HepG2 (cell line): ENCODE measurements at regions not wholly inside any gene's neighbourhood (a gene's known extent, or its start where the extent isn't known, plus 50 kb on each side); places are given as distances from the start of the nearest gene placed in this dataset.

Source experiments
- ATAC-seq: fragments of 200-7000 bp; cut with Tn5 transposase; 3 replicates; pipeline ENCODE4 v1.9.1; 2020; ENCODE audit warnings: mild to moderate bottlenecking, moderate library complexity
- BruUV-seq: library from RNA; stranded (reverse); fragments of 400-500 nt; replicated peaks from 2 replicates; lab custom pipeline; 2021; lab: Mats Ljungman, UMichigan
- CTCF ChIA-PET: fragments of 300-600 bp; formaldehyde crosslinking; extraction: SDS; loops from one replicate; lab custom pipeline; 2021; ENCODE audit warnings: low total read pairs, inconsistent platforms, low intra/inter-chr PET ratio; lab: Yijun Ruan, JAX
- POLR2A ChIA-PET: fragments of 350-600 bp; sonication (Branson Sonifier 250); formaldehyde crosslinking; loops from one replicate; lab custom pipeline; 2020; ENCODE audit warnings: antibody characterized with exemption, inconsistent platforms; lab: Yijun Ruan, JAX
- DNase-seq: peaks from one replicate; pipeline ENCODE4 v3.0.0-alpha.2; 2015; ENCODE audit warnings: low spot score
- FAIRE-seq: peaks from 3 replicates; lab custom pipeline; 2011; peaks lifted over from hg19 to GRCh38; lab: Jason Lieb, UNC
- H2AFZ ChIP-seq: one replicate; pipeline ENCODE4 v1.6.1; 2011; ENCODE audit warnings: low read length, inconsistent platforms
- H3K27ac ChIP-seq: fragments of 300-600 bp; 3 replicates; pipeline ENCODE4 v1.8.0; 2011; ENCODE audit warnings: mixed run types, mild to moderate bottlenecking, mixed read lengths, low read length, inconsistent platforms; ENCODE audit not compliant: insufficient read depth; ENCODE audit errors: extremely low read length
- H3K27me3 ChIP-seq, 2 experiments: fragments of 200-600 bp in 1 of 2; 2 replicates in 1 of 2; 3 replicates in 1 of 2; pipeline versions ENCODE4 v1.6.0 to v1.8.0; 2011; ENCODE audit warnings: low read length in 2 of 2, mild to moderate bottlenecking in 2 of 2, moderate library complexity in 2 of 2, inconsistent platforms in 1 of 2; ENCODE audit not compliant: insufficient read depth in 2 of 2, control insufficient read depth in 1 of 2
- H3K36me3 ChIP-seq, 2 experiments: fragments of 200-600 bp in 1 of 2; replicated peaks in 1 of 2; 2 replicates in 1 of 2; 3 replicates in 1 of 2; pipeline versions ENCODE4 v1.5.1 to v1.8.0; 2011; ENCODE audit warnings: low read length in 2 of 2, inconsistent platforms in 1 of 2; ENCODE audit not compliant: insufficient read depth in 2 of 2, control insufficient read depth in 1 of 2
- H3K4me1 ChIP-seq: 2 replicates; pipeline ENCODE4 v1.5.1; 2012; ENCODE audit warnings: low read length, inconsistent platforms; ENCODE audit not compliant: insufficient read depth
- H3K4me2 ChIP-seq: 2 replicates; pipeline ENCODE4 v1.6.0; 2011; ENCODE audit warnings: low read depth, low read length, inconsistent platforms
- H3K4me3 ChIP-seq, 3 experiments: fragments of 200-600 bp in 1 of 3; sonication (generic), shearing (Covaris generic) in 1 of 3; replicated peaks in 1 of 3; 2 replicates each; pipeline ENCODE4 v1.5.1; 2011 to 2016; ENCODE audit warnings: low read length in 3 of 3, inconsistent platforms in 2 of 3, low read depth in 2 of 3, mild to moderate bottlenecking in 2 of 3, control low read depth in 1 of 3, mixed read lengths in 1 of 3; ENCODE audit not compliant: insufficient read depth in 1 of 3
- H3K79me2 ChIP-seq: one replicate; pipeline ENCODE4 v1.6.1; 2011; ENCODE audit warnings: low read length, inconsistent platforms; ENCODE audit not compliant: insufficient read depth
- H3K9ac ChIP-seq: 2 replicates; pipeline ENCODE4 v1.6.0; 2011; ENCODE audit warnings: mild to moderate bottlenecking, low read depth, low read length, inconsistent platforms; ENCODE audit not compliant: insufficient read depth
- H3K9me3 ChIP-seq: 2 replicates; pipeline ENCODE4 v1.5.1; 2012; ENCODE audit warnings: mild to moderate bottlenecking, low read length
- H4K20me1 ChIP-seq: 2 replicates; pipeline ENCODE4 v1.6.0; 2011; ENCODE audit warnings: inconsistent platforms, mild to moderate bottlenecking, low read length, moderate library complexity; ENCODE audit not compliant: insufficient read depth
- HBP1 ChIP-seq: IDR thresholded peaks from 2 replicates; pipeline ENCODE4 v1.6.1; 2016; ENCODE audit warnings: low read depth, control low read depth
- MAFF ChIP-seq: IDR thresholded peaks from 2 replicates; pipeline ENCODE4 v1.6.1; 2011; ENCODE audit warnings: low read depth, low read length, improper control_type of control experiment
- MAFK ChIP-seq, 2 experiments: IDR thresholded peaks in 1 of 2; conservative IDR thresholded peaks in 1 of 2; 2 replicates each; pipeline ENCODE4 v1.6.1; 2011; ENCODE audit warnings: improper control_type of control experiment in 2 of 2, low read length in 2 of 2
- PTBP1 ChIP-seq: fragments of 200-400 bp; formaldehyde crosslinking; IDR thresholded peaks from 2 replicates; pipeline ENCODE4 v1.6.1; 2018; ENCODE audit warnings: low read length, low read depth; ENCODE audit not compliant: poor library complexity, severe bottlenecking
- SNRNP70 ChIP-seq: fragments of 200-400 bp; formaldehyde crosslinking; IDR thresholded peaks from 2 replicates; pipeline ENCODE4 v1.6.1; 2017; ENCODE audit warnings: mild to moderate bottlenecking, low read depth, low read length, moderate library complexity
- ZNF331 ChIP-seq: sonication (generic); formaldehyde crosslinking; IDR thresholded peaks from 2 replicates; pipeline ENCODE4 v1.4.0; 2020; ENCODE audit warnings: missing genetic modification reagents
- ZNF33A ChIP-seq: sonication (generic); formaldehyde crosslinking; IDR thresholded peaks from 2 replicates; pipeline ENCODE4 v1.5.1; 2020; ENCODE audit warnings: missing genetic modification reagents, mild to moderate bottlenecking, moderate library complexity, borderline replicate concordance
- ZNF451 ChIP-seq: sonication (generic); formaldehyde crosslinking; IDR thresholded peaks from 2 replicates; pipeline ENCODE4 v1.5.0; 2020; ENCODE audit warnings: mild to moderate bottlenecking, missing genetic modification reagents
- ZNF720 ChIP-seq: sonication (generic); formaldehyde crosslinking; IDR thresholded peaks from 2 replicates; pipeline ENCODE4 v1.4.0; 2020; ENCODE audit warnings: missing genetic modification reagents
- ZNF761 ChIP-seq: sonication (generic); formaldehyde crosslinking; conservative IDR thresholded peaks from 2 replicates; pipeline ENCODE4 v1.4.0; 2020; ENCODE audit warnings: mild to moderate bottlenecking, missing genetic modification reagents
- WGBS: methylation state at CpG from one replicate; pipeline ENCODE4 v1.1.6; 2017; ENCODE audit warnings: low lambda C conversion rate; 5-methylcytosine and 5-hydroxymethylcytosine counted together
- in situ Hi-C: cut with HindIII; loops from 2 replicates; pipeline ENCODE4 v1.10.0; 2017; ENCODE audit warnings: low pct_unique_long_range_greater_than_20kb; ENCODE audit not compliant: extremely low pct_ligation_motif_present
- intact Hi-C: fragments of 100-400 bp; cut with micrococcal nuclease; formaldehyde crosslinking; loops from one replicate; pipeline ENCODE4 v1.10.0; 2022; ENCODE audit not compliant: unreplicated experiment

DNA sequence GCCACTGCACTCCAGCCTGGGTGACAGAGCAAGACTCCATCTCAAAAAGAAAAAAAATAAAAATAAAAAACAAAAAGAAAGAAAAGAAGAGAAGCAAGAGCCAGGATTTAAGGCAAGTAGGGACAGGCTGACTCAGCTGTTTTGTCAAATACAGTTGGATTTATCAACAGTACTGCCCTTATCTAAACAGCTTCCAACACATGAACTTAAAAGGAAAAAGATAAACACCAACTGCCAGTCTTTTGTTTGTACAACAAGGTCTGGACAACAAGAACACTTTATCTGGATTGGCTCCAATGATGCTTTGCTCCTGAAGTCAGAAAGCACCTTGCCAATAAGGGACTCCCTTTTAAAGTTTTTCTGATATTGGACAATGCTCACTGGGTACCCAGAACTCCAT is 886.0 kb downstream of the ADGRL2 start:
- TF ChIP-seq MAFK (conservative IDR thresholded peaks at IDR 0.05 in 1 of 2, IDR thresholded peaks at IDR 0.05 in 1 of 2; ENCODE audit: low read length in 2 of 2), result peak; percentile 27 to 71; a peak in 3 of 4 replicates
- TF ChIP-seq MAFF, result peak; percentile 39; the same call in 1 of the 2 replicates
- no peak for TF ChIP-seq SNRNP70
- no peak overlapping the region for H3K4me3 ChIP-seq
- ATAC-seq (no peak), DNase-seq (no peak), FAIRE-seq (no peak)
- no peak overlapping the region for H2AFZ ChIP-seq
- H3K4me1 ChIP-seq, result no peaks in the 10 kb centered on the region
- H3K27me3 ChIP-seq, result no peaks in the 10 kb centered on the region
- in situ Hi-C loops, result no loop called here
- H4K20me1 ChIP-seq, result no peaks in the 10 kb centered on the region
- H3K9me3 ChIP-seq, result peaks cover 71% of the 10 kb centered on the region
- intact Hi-C loops, result no loop called here
- no peaks in the 10 kb centered on the region for H3K36me3 ChIP-seq
- H3K27ac ChIP-seq, result no peak overlapping the region
- POLR2A ChIA-PET, result no interaction called here
- no peak overlapping the region for H3K9ac ChIP-seq
- H3K4me2 ChIP-seq, result no peak overlapping the region
- CTCF ChIA-PET, result no interaction called here
- H3K79me2 ChIP-seq, result no peaks in the 10 kb centered on the region
- no TSS peak for BruUV-seq

GRCh38 chr1:82646888-82647287 is 846.2 kb downstream of the ADGRL2 start:
- ATAC-seq, result no peak
- H4K20me1 ChIP-seq, result no peaks in the 10 kb centered on the region
- no peak overlapping the region for H3K9ac ChIP-seq
- in situ Hi-C loops (no loop called here), intact Hi-C loops (no loop called here)
- H3K27me3 ChIP-seq, result no peaks in the 10 kb centered on the region
- ChIA-PET CTCF (no interaction called here), POLR2A (no interaction called here)
- no peak for FAIRE-seq
- no peaks in the 10 kb centered on the region for H3K36me3 ChIP-seq
- H2AFZ ChIP-seq, result no peak overlapping the region
- H3K4me1 ChIP-seq, result no peaks in the 10 kb centered on the region
- no peak overlapping the region for H3K27ac ChIP-seq
- H3K4me3 ChIP-seq, result no peak overlapping the region
- H3K9me3 ChIP-seq, result peaks cover 81% of the 10 kb centered on the region
- 6% methylated on average over 1 of the region's 1 CpG for WGBS
- H3K4me2 ChIP-seq, result no peak overlapping the region
- BruUV-seq, result no TSS peak
- no peak for DNase-seq
- H3K79me2 ChIP-seq, result no peaks in the 10 kb centered on the region
- no peak for TF ChIP-seq ZNF331 (CRISPR knock-in tag)
- TF ChIP-seq ZNF33A, result no peak
- TF ChIP-seq ZNF720 (CRISPR knock-in tag), result no peak
- no peak for TF ChIP-seq ZNF761
- TF ChIP-seq ZNF451 (CRISPR knock-in tag), result no peak
- no peak for TF ChIP-seq PTBP1
- no peak for TF ChIP-seq HBP1 (CRISPR knock-in tag)
